Uterus (tissue), 2 donors: ENCODE measurements at regions not wholly inside any gene's neighbourhood (a gene's known extent, or its start where the extent isn't known, plus 50 kb on each side); places are given as distances from the start of the nearest gene placed in this dataset.

Experiments used
- POLR2A ChIP-seq, 2 donors: fragments of 450-650 bp; IDR thresholded peaks; one replicate each; pipeline ENCODE4 v1.6.1; 2016; ENCODE audit warnings: antibody characterized with exemption in 2 of 2, mild to moderate bottlenecking in 1 of 2, moderate library complexity in 1 of 2
- TF ChIP-seq, protein P1 (sequence below), 4 experiments: fragments of 200-600 bp in 2 of 4; fragments of 450-650 bp in 2 of 4; sonication (generic) in 2 of 4; IDR thresholded peaks; one replicate each; pipeline ENCODE4 v1.5.1; 2016 to 2019; ENCODE audit warnings: antibody characterized with exemption in 4 of 4, mild to moderate bottlenecking in 2 of 4, moderate library complexity in 1 of 4

DNA sequence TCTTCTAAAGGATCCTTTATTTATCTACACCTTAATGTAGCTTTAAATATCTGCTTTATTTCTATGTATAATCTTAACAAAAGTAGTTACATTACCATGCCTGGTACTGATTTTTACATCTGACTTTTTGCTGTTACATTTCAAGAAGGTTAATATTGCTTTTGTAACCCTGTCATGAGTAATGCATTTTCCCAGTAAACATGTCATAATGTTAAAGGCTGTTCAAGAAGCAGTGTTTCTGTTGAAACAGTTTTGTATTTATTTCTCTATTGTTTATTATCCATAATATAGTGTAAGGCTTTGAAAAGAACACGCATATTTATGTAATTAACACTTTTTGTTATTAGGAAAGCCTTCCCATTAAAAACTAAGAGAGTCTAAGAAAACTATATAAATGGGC is 98.5 kb upstream of the SOX2 start:
- TF ChIP-seq POLR2A (IDR thresholded peaks at IDR 0.05): no peak
- TF ChIP-seq, protein P1, sequence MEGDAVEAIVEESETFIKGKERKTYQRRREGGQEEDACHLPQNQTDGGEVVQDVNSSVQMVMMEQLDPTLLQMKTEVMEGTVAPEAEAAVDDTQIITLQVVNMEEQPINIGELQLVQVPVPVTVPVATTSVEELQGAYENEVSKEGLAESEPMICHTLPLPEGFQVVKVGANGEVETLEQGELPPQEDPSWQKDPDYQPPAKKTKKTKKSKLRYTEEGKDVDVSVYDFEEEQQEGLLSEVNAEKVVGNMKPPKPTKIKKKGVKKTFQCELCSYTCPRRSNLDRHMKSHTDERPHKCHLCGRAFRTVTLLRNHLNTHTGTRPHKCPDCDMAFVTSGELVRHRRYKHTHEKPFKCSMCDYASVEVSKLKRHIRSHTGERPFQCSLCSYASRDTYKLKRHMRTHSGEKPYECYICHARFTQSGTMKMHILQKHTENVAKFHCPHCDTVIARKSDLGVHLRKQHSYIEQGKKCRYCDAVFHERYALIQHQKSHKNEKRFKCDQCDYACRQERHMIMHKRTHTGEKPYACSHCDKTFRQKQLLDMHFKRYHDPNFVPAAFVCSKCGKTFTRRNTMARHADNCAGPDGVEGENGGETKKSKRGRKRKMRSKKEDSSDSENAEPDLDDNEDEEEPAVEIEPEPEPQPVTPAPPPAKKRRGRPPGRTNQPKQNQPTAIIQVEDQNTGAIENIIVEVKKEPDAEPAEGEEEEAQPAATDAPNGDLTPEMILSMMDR (IDR thresholded peaks at IDR 0.05): no peak
